ENCODE measurements at regions not wholly inside any gene's neighbourhood (a gene's known extent, or its start where the extent isn't known, plus 50 kb on each side); places are given as distances from the start of the nearest gene placed in this dataset.

DNA sequence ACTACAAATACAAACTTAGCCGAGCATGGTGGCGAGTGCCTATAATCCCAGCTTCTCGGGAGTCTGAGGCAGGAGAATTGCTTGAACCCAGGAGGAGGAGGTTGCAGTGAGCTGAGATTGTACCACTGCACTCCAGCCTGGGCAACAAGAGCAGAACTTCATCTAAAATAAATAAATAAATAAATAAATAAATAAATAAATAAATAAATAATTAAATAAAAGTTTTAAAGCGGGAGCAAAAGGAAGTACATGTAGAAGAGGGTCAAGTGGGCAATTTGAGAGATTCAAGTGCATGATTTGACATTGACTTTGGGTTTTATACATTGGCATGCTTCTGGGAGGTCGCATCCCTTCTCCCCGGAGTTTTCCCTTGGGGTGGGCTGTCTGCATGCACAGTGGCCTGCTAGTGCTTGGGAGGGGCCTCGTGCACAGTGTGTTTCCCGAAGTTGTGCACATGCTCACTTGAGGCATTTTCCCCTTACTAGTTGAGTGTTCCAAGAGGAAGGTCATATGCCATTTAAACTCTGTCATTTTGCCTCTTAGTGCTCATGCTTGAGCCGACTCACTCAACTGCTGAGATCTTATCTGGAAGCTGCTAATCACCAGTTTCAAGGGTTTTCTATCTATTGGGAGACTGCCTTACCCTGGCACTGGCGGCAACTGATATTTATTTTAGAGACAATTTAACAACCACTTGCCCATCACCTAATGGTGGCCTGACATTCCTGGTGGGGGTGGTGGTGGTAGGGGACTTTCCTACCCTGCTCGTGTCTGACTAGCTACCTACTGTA lies 193.2 kb upstream of the MPHOSPH6 start:
- peaks cover 2% of the 10 kb centered on the region for H3K27me3 ChIP-seq (replicated peaks)
- H3K4me3 ChIP-seq (ENCODE audit: low read depth, low read length), result no peak overlapping the region
- no peak for DNase-seq
- no peak overlapping the region for H3K27ac ChIP-seq
- no peaks in the 10 kb centered on the region for H3K36me3 ChIP-seq (replicated peaks)
- in situ Hi-C loops (cut with HindIII; ENCODE audit: low pct_ligation_motif_present, low sequenced_read_pairs), result no loop called here
- TF ChIP-seq, protein P1, sequence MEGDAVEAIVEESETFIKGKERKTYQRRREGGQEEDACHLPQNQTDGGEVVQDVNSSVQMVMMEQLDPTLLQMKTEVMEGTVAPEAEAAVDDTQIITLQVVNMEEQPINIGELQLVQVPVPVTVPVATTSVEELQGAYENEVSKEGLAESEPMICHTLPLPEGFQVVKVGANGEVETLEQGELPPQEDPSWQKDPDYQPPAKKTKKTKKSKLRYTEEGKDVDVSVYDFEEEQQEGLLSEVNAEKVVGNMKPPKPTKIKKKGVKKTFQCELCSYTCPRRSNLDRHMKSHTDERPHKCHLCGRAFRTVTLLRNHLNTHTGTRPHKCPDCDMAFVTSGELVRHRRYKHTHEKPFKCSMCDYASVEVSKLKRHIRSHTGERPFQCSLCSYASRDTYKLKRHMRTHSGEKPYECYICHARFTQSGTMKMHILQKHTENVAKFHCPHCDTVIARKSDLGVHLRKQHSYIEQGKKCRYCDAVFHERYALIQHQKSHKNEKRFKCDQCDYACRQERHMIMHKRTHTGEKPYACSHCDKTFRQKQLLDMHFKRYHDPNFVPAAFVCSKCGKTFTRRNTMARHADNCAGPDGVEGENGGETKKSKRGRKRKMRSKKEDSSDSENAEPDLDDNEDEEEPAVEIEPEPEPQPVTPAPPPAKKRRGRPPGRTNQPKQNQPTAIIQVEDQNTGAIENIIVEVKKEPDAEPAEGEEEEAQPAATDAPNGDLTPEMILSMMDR (IDR thresholded peaks at IDR 0.05; ENCODE audit: low read depth, low read length, missing control alignments), result no peak

DNA sequence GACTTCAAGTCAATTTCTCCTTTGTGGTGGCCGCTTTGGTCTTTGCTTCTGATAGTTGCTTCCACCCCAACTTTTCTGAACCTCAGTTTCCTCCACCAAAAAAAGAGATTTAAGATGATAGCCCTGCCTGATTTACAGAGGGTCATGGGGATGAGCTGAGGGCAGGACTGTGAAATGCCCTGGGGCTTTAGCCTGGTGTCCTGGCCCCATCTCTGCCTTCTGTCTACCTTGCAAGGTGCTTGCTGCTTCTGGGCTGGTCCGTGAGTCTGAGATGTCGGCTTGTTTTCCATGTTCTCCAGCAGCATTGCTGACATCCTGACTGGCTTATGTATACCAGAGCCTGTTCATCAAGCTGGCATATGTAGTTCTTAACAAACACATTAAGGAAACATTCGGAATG lies 191.9 kb upstream of the MPHOSPH6 start:
- TF ChIP-seq, protein P1 (IDR thresholded peaks at IDR 0.05; ENCODE audit: low read depth, low read length, missing control alignments), result no peak

DNA sequence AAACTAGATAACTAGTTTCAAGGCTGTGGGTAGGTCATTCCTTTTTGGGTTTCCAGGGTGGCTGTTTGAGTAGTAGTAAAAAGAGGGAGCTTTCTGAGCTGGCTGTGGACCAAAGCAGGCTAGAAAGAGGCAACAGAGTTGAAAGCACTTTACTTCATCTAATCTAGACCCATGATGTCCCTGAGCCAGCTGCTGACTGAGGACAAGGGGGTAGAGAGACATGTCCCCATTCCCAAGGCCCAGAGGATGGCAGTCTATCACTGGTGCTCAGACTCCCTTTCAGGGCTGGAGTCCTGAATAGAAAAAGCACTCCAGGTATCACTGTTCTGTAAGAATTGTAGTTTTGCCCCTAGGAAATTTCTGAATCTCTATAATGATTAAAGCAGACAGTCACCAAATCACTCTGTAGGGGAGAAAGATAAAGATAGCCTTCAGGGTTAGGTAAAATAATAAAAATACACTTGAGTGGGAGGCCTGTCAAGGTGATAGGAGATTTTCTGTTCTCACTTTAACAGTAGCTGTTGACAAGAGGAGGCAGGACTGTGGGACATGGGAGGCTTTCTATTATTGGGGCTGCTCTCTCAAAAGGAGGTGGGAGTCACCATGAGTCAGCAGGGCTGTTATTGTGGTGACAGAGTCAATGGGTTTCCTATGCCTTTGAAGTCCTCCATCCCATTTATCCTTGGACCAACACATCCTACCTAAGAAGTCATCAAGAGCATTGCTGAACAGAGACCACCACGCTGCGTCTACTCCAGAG lies 190.2 kb upstream of the MPHOSPH6 start:
- in situ Hi-C loops (cut with HindIII; ENCODE audit: low pct_ligation_motif_present, low sequenced_read_pairs), result no loop called here
- Histone ChIP-seq H3K27ac (no peak overlapping the region), H3K36me3 (replicated peaks) (no peaks in the 10 kb centered on the region), H3K27me3 (replicated peaks) (peaks cover 2% of the 10 kb centered on the region), H3K4me3 (ENCODE audit: low read depth, low read length) (no peak overlapping the region)
- TF ChIP-seq, protein P1 (IDR thresholded peaks at IDR 0.05; ENCODE audit: low read depth, low read length, missing control alignments), result no peak
- DNase-seq, result no peak

More for the DNA sequence above, 191.9 kb upstream of the MPHOSPH6 start:
- DNase-seq, result no peak
- H3K27ac ChIP-seq, result no peak overlapping the region
- H3K36me3 ChIP-seq (replicated peaks), result no peaks in the 10 kb centered on the region
- no peak overlapping the region for H3K4me3 ChIP-seq (ENCODE audit: low read depth, low read length)
- in situ Hi-C loops (cut with HindIII; ENCODE audit: low pct_ligation_motif_present, low sequenced_read_pairs), result no loop called here
- H3K27me3 ChIP-seq (replicated peaks), result peaks cover 2% of the 10 kb centered on the region

DNA sequence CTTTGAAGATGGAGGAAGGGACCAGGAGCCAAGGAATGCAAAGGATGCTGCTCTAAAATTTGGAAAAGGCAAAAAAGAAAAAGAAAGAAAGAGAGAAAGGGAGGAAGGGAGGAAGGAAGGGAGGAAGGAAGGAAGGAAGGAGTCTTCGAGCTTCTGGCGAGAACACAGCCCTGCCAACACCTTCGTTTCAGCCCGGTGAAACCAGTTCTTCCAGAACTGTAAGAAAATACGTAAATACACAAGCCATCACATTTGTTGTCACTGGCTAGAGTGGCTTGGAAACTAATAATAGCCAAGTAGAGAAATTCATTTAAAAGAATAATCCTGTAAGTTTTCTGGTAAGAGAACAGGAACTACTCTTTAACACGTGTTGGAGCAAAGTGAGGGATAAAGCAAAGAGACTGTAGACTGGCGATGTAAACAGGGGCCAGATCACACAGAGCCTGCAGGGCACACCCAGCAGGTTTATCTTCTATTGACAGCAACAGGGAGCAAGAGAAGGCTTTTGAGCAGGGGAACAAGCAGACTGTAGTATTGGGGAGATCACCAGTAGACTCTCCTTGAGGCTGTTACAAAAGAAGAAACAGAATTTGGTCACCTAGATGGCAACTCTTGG lies 188.7 kb upstream of the MPHOSPH6 start:
- Histone ChIP-seq H3K27ac (no peak overlapping the region), H3K4me3 (ENCODE audit: low read depth, low read length) (no peak overlapping the region), H3K36me3 (replicated peaks) (no peaks in the 10 kb centered on the region), H3K27me3 (replicated peaks) (peaks cover 2% of the 10 kb centered on the region)
- DNase-seq, result no peak
- TF ChIP-seq, protein P1 (IDR thresholded peaks at IDR 0.05; ENCODE audit: low read depth, low read length, missing control alignments), result no peak
- in situ Hi-C loops (cut with HindIII; ENCODE audit: low pct_ligation_motif_present, low sequenced_read_pairs), result no loop called here

DNA sequence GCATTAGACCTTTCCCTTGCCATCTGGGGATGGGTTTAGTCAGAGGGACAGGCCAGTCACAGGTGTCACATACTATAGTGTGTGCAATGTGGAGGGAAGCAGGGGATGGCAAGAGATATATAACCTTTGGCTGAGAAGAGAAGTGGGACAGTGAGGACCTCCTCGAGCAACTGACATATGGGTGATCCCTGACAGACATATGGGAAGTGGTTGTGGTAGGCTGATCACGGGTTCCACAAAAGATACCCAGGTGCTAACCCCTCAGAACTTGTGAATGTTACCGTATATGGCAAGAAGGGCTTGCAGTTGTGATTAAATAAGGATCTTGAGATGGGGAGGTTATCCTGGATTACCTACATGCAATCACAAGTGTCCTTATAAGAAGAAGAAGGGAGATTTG lies 188.1 kb upstream of the MPHOSPH6 start:
- TF ChIP-seq, protein P1 (IDR thresholded peaks at IDR 0.05; ENCODE audit: low read depth, low read length, missing control alignments), result no peak
- in situ Hi-C loops (cut with HindIII; ENCODE audit: low pct_ligation_motif_present, low sequenced_read_pairs), result no loop called here
- no peaks in the 10 kb centered on the region for H3K36me3 ChIP-seq (replicated peaks)
- H3K27me3 ChIP-seq (replicated peaks), result peaks cover 2% of the 10 kb centered on the region
- no peak overlapping the region for H3K27ac ChIP-seq
- H3K4me3 ChIP-seq (ENCODE audit: low read depth, low read length), result no peak overlapping the region
- no peak for DNase-seq
